ENCODE measurements at regions not wholly inside any gene's neighbourhood (a gene's known extent, or its start where the extent isn't known, plus 50 kb on each side); places are given as distances from the start of the nearest gene placed in this dataset.

DNA sequence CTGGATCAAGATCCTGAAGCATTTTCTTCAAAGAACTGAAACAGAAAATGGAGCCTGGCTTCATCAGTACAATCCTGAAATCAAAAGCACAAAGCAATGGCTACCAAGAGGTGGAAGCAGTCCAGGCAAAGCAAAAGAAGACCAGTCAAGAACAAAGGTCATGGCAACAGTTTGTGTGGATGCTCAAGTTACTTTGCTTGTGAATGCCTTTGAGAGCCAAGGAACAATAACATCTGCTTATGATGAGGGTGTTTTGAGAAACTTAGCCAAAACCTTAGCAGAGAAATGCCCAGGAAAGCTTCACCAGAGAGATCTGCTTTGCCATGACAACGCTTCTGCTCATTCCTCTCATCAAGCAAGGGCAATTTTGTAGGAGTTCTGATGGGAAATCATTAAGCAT is 723.1 kb downstream of the TMEM182 start:
- no peak for DNase-seq (ENCODE audit: low read depth)

DNA sequence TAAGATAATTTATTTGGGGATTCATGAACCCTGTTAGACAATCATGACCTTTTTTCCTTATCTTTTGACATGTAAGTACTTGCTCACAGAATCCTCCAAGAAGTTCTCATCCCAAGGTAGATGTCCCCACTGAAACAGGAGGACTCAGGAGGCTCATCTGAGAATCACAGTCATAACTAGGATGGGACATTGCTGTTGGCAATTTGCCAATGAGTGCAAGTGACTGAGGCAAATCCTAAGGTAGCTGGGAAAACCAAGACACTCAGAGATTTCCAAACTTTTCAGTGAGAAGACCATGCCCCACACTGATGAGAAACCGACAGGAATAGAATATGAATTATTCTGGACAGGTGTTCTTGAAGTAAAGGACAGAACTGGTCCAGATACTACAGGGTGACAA is 735.0 kb downstream of the TMEM182 start:
- DNase-seq (ENCODE audit: low read depth): no peak

DNA sequence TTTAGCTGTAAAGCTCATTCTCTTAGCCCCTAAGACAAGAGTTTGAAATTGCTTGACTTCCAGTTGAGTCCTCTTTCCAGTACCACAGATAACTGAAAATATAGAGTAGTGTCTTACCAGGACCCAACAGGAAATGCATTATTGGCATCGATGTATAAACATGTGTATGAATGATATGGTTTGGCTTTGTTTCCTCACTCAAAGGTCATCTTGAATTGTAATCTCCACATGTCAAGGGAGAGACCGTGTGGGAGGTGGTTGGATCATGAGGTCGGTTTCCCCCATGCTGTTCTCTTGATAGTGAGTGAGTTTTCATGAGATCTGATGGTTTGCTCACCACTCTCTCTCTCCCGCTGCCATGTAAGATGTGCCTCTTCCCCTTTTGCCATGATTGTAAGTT is 745.0 kb downstream of the TMEM182 start:
- DNase-seq (ENCODE audit: low read depth): no peak

DNA sequence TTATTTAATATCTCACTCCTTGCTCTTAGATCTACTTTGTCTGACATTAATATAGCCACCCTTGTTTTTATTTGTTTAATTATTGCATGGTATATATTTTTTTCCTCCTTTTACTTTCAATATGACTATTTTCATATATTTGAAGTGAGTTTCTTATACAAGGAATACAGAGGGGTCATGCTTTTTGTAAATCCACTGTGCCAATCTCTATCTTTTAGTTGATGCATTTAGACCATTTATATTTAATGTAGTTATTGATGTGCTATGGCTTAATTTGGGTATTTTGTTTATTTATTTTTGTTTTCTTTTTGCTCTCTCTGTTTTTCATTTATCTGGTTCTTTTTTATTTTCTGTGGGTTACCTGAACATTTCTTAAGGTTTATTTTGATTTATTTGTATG is 750.6 kb downstream of the TMEM182 start:
- no peak for DNase-seq (ENCODE audit: low read depth)

DNA sequence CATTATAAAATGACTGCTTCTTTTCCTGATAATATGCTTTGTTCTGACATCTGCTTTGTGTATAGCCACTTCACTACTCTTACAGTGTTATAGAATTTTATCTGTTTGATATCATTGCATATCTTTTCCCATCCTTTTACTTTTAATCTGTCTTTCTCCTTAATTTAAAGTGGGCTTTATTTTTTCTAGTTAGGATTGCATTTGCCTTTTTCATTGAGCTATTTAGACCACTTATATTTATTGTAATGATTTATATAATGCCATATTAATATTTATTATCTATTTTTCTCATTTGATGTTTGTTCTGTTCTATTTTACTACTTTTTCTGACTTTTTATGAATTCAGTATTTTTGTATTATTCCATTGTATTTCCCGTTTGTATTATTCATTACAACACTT is 758.7 kb downstream of the TMEM182 start:
- no peak for DNase-seq (ENCODE audit: low read depth)

DNA sequence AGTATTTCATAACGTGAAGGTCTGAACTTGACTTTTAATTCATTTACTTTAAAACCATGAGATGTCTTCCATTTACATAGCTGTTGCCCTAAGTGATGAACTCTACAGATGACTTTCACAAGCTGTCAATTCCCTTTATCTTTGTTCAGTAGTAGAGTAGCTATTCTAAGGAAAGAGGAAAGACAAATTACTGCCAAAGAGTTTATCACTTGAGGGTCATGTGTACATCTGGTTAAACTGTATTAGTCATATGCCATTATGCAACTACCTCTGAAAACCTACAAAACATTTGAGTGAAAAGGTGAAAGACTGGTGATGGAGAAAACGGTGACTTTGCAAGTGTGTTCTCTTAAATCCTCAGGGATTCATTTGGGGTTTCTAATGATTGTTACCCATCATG is 763.9 kb downstream of the TMEM182 start:
- DNase-seq (ENCODE audit: low read depth): no peak

DNA sequence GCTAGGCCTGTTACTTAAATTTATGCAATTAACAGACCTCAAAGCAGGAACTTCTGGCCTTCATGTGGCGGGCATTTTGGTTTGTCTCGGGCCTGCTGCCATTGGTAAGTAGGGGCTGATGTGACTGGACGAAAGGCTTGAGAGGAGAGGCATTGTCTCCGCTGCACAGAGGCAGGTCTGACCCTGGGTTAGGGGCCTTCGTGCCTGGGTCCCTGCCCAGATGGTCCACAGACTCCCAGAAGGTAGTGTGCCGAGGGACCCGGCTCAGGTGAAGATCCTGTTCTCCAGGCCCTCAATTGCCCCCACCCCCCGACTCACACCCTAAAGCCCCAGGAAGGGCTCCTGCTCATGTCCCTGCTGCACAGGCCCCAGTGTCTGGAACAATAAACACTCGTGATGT is 764.9 kb downstream of the TMEM182 start:
- DNase-seq (ENCODE audit: low read depth): no peak

DNA sequence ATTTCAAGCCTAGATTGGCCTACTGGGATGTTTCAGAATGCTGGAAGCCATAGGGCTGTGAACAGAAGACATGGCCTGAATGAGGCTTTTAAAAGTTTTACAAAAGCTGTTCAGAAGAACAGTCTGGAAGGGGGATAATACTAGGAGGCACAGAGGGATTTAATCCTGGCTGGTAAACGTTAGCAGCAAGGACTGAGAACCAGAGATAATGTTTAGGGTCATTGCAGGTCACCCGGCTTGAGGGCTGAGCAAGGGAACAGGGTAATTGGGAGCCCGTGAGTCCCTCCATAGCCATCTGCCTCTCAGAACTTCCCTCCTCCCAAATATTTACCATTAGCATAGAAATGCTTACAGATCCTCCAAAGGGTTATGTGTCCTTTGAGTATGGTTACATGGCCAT is 765.4 kb downstream of the TMEM182 start:
- DNase-seq (ENCODE audit: low read depth): no peak

DNA sequence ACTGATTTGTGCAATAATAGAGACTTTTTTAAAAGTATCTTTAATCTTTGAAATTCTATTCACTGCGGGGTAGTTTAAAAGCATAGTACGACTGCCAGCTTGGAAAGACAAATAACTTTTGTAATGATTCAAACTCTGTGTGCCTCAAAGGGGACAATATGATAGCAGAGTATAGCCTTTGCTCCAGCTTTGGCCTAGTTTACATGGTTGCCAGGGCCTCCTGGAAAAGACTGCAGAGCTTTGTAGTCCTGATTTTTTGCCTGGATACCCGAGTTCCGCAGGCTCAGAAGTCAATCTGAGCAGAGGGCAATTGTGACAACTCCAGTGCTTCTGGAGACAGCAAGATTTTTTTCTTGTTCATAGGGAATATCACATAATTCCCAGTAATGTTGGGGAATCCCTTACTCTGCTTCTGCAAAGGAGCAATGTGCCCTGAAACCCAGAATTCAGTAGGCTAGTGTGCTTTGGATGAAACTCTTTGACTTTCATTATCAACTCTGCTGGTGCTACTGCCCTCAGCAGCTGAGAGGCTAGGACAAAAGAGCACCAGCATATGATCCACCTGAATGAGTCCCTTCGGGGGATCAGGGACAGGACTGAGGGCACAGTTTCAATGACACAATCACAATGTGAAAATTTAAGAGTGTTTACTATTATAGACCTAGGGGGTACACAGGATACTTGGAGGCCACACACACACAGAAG is 768.1 kb downstream of the TMEM182 start:
- DNase-seq (ENCODE audit: low read depth): no peak

DNA sequence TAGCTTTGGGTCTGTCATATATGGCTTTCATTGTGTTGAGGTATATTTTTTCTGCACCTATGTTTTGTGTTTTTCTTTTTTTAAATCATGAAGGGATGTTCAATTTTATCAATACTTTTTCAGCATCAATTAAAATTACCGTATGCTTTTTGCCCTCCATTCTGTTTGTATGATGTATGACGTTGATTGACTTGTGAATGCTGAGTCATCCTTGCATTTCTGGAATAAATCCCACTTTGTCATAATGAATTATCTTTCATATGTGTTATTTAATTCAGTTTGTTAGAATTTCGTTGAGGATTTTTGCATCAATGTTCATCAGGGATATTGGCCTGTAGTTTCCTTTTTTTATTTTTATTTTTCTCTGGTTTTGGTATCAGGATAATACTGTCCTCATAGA is 790.9 kb downstream of the TMEM182 start:
- no peak for DNase-seq (ENCODE audit: low read depth)

DNA sequence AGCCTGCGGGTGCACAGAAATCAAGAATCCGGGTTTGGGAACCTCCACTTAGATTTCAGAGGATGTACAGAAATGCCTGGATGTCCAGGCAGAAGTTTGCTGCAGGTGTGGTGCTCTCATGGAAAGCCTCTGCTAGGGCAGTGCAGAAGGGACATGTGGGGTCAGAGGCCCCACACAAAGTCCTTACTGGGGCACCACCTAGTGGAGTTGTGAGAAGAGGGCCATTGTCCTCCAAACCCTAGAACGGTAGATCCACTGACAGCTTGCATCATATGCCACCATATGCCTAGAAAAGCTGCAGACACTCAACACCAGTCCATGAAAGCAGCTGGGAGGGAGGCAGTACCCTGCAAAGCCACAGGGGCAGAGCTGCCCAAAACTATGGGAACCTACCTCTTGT is 833.0 kb downstream of the TMEM182 start:
- DNase-seq (ENCODE audit: low read depth): no peak

DNA sequence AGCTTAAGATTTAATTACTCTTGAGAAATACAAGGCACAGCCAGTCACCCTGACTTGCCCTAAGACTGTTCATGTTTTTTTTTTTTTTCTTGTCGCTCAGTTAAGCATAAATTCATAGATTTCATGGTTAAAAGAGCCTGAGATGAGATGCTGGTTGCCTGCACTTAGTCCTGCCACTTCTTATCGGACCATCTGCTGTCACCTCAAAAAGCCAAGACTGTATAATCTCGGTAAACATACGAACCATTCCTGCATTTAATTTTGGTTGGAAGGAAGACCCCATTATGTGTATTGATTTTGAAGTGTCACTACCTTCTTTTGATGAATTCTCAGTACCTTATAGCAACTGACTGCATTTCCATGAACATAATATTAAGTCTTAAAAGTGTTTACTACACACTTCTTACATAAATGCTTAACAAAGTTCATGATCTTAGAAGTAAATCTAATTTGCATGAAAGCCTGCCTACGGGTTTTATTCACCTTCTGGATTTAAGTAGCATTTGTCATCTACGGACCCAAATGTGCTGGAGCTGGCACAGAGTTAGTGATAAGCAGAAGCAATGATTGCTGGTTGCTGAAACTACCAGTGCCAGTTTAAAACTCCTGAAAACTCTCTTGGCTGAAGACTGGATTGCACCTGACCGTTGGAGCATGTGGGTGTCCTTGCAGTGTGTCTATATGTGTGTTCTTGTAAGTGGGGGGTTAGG is 843.4 kb downstream of the TMEM182 start:
- DNase-seq (ENCODE audit: low read depth): no peak

DNA sequence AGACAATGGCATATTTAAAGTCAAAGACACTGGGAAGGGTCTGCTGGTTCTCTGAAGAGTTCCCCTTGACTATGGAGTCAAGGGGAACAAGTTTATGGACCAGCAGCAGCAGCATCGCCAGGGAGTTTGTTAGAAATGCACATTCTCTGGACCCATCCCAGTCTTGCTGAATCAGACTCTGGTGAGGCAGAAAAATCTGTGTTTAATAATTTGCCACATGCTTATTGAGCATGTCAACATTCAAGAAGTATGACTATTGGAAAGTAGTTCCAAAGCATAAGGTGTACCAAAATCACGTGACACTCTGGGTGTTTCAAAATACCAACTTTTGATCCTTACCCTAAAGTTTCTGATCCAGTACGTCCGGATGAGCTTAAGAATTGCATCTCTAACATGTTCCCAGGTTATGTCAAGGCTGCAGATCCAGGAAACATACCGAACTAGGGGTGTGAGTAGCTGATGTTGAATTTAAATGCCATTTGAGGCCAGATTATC is 853.8 kb downstream of the TMEM182 start:
- DNase-seq (ENCODE audit: low read depth): no peak

DNA sequence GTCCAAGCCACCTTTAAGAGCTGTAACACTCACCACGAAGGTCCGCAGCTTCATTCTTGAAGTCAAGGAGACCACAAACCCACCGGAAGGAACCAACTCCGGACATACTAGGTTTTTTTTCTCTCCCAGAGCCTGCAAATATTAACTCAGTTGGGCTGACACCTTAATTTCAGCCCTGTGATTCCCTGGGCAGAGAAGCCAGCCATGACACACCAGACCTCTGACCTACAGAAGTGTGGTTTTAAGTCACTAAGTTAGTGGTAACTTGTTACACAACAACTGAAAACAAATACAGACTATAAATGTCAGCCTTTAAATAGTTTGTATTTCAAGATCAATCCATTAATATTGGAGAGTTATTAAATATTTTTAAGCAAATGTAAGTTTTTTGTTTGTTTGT is 855.1 kb downstream of the TMEM182 start:
- no peak for DNase-seq (ENCODE audit: low read depth)

DNA sequence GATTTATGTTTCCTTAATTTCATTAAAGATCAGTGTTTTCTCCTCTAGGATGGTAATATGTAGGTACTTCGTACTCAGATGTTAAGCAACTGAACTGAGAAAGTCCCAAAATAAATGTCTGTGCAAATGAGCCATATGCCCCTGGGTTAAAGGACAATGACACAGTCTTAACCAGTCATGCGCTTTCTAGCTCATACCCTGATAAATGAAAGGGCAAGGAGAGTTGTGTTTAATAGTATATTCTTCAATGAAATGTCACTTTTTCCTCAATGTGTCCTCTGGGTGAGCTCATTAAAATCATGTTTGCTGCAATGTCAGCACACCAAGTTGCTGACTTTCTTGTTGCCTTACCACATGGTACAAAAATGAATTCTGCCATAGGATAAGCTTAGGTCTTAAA is 856.3 kb downstream of the TMEM182 start:
- no peak for DNase-seq (ENCODE audit: low read depth)

DNA sequence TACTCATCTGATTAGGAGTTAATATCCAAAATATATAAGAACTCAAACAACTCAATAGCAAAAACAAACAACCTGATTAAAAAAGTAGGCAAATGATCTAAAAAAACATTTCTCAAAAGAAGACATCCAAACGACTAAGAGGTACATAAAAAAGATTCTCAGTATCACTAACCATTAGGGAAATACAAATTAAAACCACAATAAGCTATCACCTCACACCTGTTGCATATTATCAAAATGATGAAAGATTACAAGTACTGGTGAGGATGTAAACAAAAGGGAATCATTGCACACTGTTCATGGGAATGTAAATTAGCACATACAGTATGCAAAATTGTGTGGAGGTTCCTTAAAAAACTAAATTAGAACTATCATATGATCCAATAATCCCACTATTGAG is 865.5 kb downstream of the TMEM182 start:
- no peak for DNase-seq (ENCODE audit: low read depth)

DNA sequence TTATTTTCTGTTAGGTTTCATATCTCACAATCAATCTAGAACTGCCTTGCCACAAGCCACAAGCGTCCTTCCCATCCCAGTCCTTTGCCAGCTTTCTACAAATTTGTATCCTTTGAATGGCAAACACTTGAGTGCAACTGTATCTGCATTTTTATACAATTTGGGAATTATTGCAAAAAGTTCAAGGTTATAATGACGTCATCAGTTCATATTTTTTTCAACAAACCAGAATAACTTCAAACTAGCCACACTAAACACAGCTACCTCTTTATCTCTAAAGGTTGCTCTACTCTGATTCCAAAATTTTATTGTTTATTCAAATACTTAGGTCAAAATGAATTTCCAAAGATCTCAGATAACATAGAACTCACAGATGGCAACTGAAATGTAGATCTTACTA is 877.1 kb downstream of the TMEM182 start:
- no peak for DNase-seq (ENCODE audit: low read depth)

DNA sequence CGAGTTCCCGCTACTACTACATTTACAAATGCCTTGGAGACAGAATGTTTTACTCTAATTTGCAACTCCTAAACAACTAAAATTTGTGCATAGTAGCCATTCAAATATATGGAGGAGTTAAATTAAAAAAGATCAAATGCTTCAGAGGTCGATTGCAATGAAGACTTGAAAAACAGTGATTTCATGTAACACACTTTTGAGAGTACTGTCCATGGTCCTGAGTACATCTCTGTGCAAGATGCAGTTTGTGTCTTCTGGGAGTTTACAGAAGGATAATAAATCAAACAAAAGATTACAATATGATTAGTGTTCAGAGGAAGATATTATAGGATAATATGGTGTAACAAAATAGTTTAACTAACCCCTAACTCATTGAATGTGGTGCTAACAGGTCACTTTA is 894.7 kb downstream of the TMEM182 start:
- no peak for DNase-seq (ENCODE audit: low read depth)

DNA sequence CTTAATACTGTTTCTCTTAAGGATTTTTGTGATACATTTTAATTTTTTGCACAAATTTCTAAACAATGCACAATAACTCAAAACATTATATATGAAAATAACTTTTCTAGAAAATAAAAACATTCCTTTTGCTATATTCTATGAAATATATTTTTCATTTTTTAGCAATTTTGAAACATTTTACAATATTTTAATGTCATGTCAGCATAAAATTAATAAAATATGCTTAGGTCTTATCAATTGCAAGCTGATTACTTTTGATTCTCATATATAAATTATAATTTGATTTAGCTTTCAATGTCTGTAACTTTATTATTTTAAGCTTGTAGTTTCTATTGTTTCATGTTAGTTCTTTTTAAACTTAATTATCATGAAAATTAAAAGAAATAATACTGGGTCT is 898.7 kb downstream of the TMEM182 start:
- DNase-seq (ENCODE audit: low read depth): no peak

DNA sequence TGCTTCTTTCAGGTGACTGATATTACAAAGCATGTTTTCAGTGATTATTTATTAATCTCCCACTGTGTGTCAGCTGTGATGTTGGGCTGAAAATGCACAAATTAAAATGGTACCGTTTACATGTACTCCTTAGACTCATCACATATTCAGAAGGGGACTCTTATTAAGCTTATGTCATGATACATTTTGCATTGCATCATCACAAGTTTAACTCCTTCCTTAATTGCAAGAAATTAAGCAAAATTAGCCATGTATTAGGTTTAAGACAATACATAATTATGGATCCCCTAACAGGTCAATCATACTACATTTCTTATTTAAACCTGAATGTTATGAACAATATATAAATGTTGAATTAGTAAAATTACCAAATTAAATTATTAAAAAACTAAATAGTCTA is 899.1 kb downstream of the TMEM182 start:
- DNase-seq (ENCODE audit: low read depth): no peak

DNA sequence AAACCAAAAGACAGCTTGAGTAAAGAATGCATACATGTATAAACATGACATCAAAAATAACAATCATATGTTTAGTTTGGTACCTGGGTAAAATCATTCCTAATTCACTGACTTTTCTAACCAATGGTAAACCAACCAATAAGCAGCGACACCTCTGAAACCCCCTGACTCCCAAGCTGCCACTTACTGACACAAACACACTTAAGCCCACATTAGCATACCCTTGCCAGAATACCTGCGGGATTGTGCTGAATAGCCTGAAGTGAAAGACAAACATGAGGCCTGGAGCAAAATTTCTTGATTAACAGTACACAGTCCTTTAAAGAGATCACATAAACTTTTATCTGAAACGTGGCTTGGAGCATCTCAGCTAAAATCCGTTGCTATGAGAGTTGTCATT is 902.9 kb downstream of the TMEM182 start:
- DNase-seq (ENCODE audit: low read depth): no peak

DNA sequence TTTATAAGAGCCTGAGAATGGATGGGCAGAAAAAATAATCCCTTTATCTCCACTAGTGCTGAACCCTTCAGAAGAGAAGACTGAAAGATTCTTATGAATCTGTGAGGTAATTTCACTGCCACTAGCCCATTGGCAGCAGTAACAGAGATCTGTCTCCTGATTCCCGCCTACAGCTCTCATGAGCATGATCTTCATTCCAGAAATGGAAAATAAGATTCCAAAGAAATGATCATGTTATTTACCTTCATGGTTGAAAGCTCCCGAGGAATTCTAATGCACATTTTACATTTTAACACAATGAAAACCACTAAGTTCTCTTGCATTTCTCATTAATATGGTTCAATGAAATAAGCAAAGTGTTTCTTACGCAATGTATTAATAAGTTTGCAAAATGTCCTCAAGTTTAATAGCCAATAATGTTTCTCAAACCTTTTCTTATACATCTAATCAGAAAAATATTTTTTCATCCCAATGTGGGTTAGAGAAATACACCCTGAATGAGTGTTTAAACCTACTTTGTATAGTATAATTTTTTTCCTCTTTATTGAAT is 905.6 kb downstream of the TMEM182 start:
- DNase-seq (ENCODE audit: low read depth): no peak

DNA sequence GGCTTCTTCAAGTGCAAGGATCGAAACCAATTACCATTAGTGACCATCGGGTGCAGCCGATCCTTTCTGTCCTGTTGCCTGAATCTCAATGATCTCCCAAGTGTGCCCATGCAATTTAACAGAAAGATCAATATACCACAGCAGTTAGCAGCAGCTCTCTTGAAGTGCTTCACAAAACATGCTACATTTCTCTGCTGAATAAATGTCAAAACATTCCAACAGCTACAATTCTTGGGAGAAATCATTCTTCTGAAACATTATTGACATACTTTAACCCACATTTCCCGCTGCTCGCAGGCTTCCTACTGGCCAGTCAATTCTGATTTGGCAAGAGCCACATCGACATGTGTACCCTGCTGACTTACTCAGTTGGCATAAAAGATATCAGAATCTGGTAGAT is 907.7 kb downstream of the TMEM182 start:
- DNase-seq (ENCODE audit: low read depth): no peak
